Thyroid gland (tissue), 4 donors: ENCODE measurements at regions not wholly inside any gene's neighbourhood (a gene's known extent, or its start where the extent isn't known, plus 50 kb on each side); places are given as distances from the start of the nearest gene placed in this dataset.

Source experiments
- DNase-seq, 2 donors: peaks; one replicate each; pipeline ENCODE4 v3.0.0-alpha.2; 2019
- H3K27ac ChIP-seq, 3 donors: fragments of 200-600 bp; sonication (generic); 1 replicate in 2 of 3; 2 replicates in 1 of 3; pipeline ENCODE4 v1.5.1; 2016 to 2019; ENCODE audit warnings: mild to moderate bottlenecking in 1 of 3, moderate library complexity in 1 of 3
- H3K27me3 ChIP-seq: fragments of 200-600 bp; sonication (generic); one replicate; pipeline ENCODE4 v1.5.1; 2019
- H3K36me3 ChIP-seq, 2 donors: fragments of 200-600 bp; sonication (generic); one replicate each; pipeline ENCODE4 v1.5.1; 2016 to 2019
- H3K4me1 ChIP-seq, 2 donors: fragments of 200-600 bp; sonication (generic); one replicate each; pipeline ENCODE4 v1.5.1; 2017 to 2019
- H3K4me3 ChIP-seq, 3 donors: fragments of 200-600 bp; sonication (generic); replicated peaks in 1 of 3; 1 replicate in 2 of 3; 2 replicates in 1 of 3; pipeline ENCODE4 v1.5.1; 2016; ENCODE audit warnings: mild to moderate bottlenecking in 1 of 3
- H3K9me3 ChIP-seq: fragments of 200-600 bp; sonication (generic); one replicate; pipeline ENCODE4 v1.5.1; 2017
- CTCF ChIP-seq, 6 experiments: fragments of 200-600 bp in 3 of 6; fragments of 450-650 bp in 3 of 6; sonication (generic) in 3 of 6; IDR thresholded peaks; one replicate each; pipeline ENCODE4 v1.5.1; 2016 to 2019; ENCODE audit warnings: antibody characterized with exemption in 6 of 6, mild to moderate bottlenecking in 2 of 6, inconsistent platforms in 1 of 6, moderate library complexity in 1 of 6
- POLR2A ChIP-seq, 2 donors: fragments of 450-650 bp; IDR thresholded peaks; one replicate each; pipeline ENCODE4 v1.6.1; 2017; ENCODE audit warnings: antibody characterized with exemption in 2 of 2, mild to moderate bottlenecking in 2 of 2, moderate library complexity in 1 of 2
- WGBS, 2 donors: methylation state at CpG; one replicate each; pipeline ENCODE4 v1.1.5; 2017; 5-methylcytosine and 5-hydroxymethylcytosine counted together
- intact Hi-C: fragments of 100-400 bp; cut with DNase I; formaldehyde crosslinking; loops from one replicate; pipeline ENCODE4 v1.15.1; 2023

- H3K27ac ChIP-seq, result no peak overlapping the region
- H3K27me3 ChIP-seq, result no peaks in the 10 kb centered on the region
- DNase-seq, result no peak
- WGBS, 2 donors, result 77 to 87% methylated on average over 5 of the region's 5 CpGs
- intact Hi-C loops, result no loop called here
- H3K36me3 ChIP-seq, result no peaks in the 10 kb centered on the region
- H3K4me3 ChIP-seq, result no peak overlapping the region
- H3K4me1 ChIP-seq, result no peaks in the 10 kb centered on the region
- no peak for TF ChIP-seq CTCF (IDR thresholded peaks at IDR 0.05)
- TF ChIP-seq POLR2A (IDR thresholded peaks at IDR 0.05), result no peak
- no peaks in the 10 kb centered on the region for H3K9me3 ChIP-seq
These were observed 420.8 kb downstream of the NPHP4 start for GRCh38 chr1:5571438-5571837.

- intact Hi-C loops, result no loop called here
- H3K36me3 ChIP-seq, result no peaks in the 10 kb centered on the region
- no peak overlapping the region for H3K4me3 ChIP-seq
- no peaks in the 10 kb centered on the region for H3K9me3 ChIP-seq
- 13 to 23% methylated on average over 2 of the region's 2 CpGs for WGBS, 2 donors
- no peak for DNase-seq
- no peak overlapping the region for H3K27ac ChIP-seq
- no peaks in the 10 kb centered on the region for H3K4me1 ChIP-seq
- H3K27me3 ChIP-seq, result no peaks in the 10 kb centered on the region
- TF ChIP-seq CTCF (IDR thresholded peaks at IDR 0.05), result no peak
- no peak for TF ChIP-seq POLR2A (IDR thresholded peaks at IDR 0.05)
These were observed 421.3 kb downstream of the NPHP4 start for GRCh38 chr1:5570931-5571330.

- 77 to 80% methylated on average over 6 of the region's 6 CpGs for whole genome bisulfite sequencing, 2 donors
- H3K4me1 ChIP-seq, result no peaks in the 10 kb centered on the region
- H3K27me3 ChIP-seq, result no peaks in the 10 kb centered on the region
- DNase-seq, result no peak
- H3K4me3 ChIP-seq, result no peak overlapping the region
- intact Hi-C loops, result no loop called here
- no peaks in the 10 kb centered on the region for H3K36me3 ChIP-seq
- TF ChIP-seq POLR2A (IDR thresholded peaks at IDR 0.05) (no peak), CTCF (IDR thresholded peaks at IDR 0.05) (no peak)
- no peaks in the 10 kb centered on the region for H3K9me3 ChIP-seq
- no peak overlapping the region for H3K27ac ChIP-seq
These were observed 423.9 kb downstream of the NPHP4 start for GRCh38 chr1:5568321-5568720.

- no peaks in the 10 kb centered on the region for H3K9me3 ChIP-seq
These were observed 424.4 kb downstream of the NPHP4 start for GRCh38 chr1:5567839-5568238.

GRCh38 chr1:5566924-5567323 is 425.3 kb downstream of the NPHP4 start:
- DNase-seq, result no peak
- no peak overlapping the region for H3K4me3 ChIP-seq
- TF ChIP-seq POLR2A (IDR thresholded peaks at IDR 0.05) (no peak), CTCF (IDR thresholded peaks at IDR 0.05) (no peak)
- intact Hi-C loops, result no loop called here
- 62 to 88% methylated on average over 1 to 2 of the region's 4 CpGs for WGBS, 2 donors
- no peak overlapping the region for H3K27ac ChIP-seq
- no peaks in the 10 kb centered on the region for H3K9me3 ChIP-seq
- no peaks in the 10 kb centered on the region for H3K4me1 ChIP-seq
- H3K36me3 ChIP-seq, result no peaks in the 10 kb centered on the region
- no peaks in the 10 kb centered on the region for H3K27me3 ChIP-seq

More at GRCh38 chr1:5567839-5568238, 424.4 kb downstream of the NPHP4 start:
- intact Hi-C loops, result no loop called here
- Histone ChIP-seq H3K4me1 (no peaks in the 10 kb centered on the region), H3K27ac (no peak overlapping the region), H3K36me3 (no peaks in the 10 kb centered on the region), H3K27me3 (no peaks in the 10 kb centered on the region), H3K4me3 (no peak overlapping the region)
- TF ChIP-seq POLR2A (IDR thresholded peaks at IDR 0.05), result no peak
- no peak for TF ChIP-seq CTCF (IDR thresholded peaks at IDR 0.05)
- DNase-seq, result no peak
- 51 to 88% methylated on average over 3 of the region's 3 CpGs for WGBS, 2 donors
